Parathyroid adenoma (tissue), 2 donors: ENCODE measurements at regions not wholly inside any gene's neighbourhood (a gene's known extent, or its start where the extent isn't known, plus 50 kb on each side); places are given as distances from the start of the nearest gene placed in this dataset.

ENCODE experiments used
- H2AFZ ChIP-seq: fragments of 300-600 bp; sonication (generic); one replicate; pipeline ENCODE4 v1.7.0; 2017; ENCODE audit warnings: antibody characterized with exemption, mild to moderate bottlenecking
- H3K27ac ChIP-seq: fragments of 300-600 bp; sonication (generic); one replicate; pipeline ENCODE4 v1.7.0; 2017
- H3K27me3 ChIP-seq: fragments of 300-600 bp; sonication (generic); one replicate; pipeline ENCODE4 v1.7.0; 2017; ENCODE audit warnings: low read length; ENCODE audit not compliant: control insufficient read depth, insufficient read depth
- H3K36me3 ChIP-seq: fragments of 300-600 bp; sonication (generic); one replicate; pipeline ENCODE4 v1.7.0; 2017; ENCODE audit warnings: low read length; ENCODE audit not compliant: control insufficient read depth, insufficient read depth
- H3K4me1 ChIP-seq: fragments of 300-600 bp; sonication (generic); one replicate; pipeline ENCODE4 v1.7.0; 2017; ENCODE audit warnings: control low read depth
- H3K4me2 ChIP-seq: fragments of 300-600 bp; sonication (generic); one replicate; pipeline ENCODE4 v1.7.0; 2017; ENCODE audit warnings: low read length
- H3K4me3 ChIP-seq: fragments of 300-600 bp; sonication (generic); one replicate; pipeline ENCODE4 v1.7.0; 2017; ENCODE audit warnings: low read depth, low read length
- H3K79me2 ChIP-seq: fragments of 300-600 bp; sonication (generic); one replicate; pipeline ENCODE4 v1.7.0; 2017; ENCODE audit warnings: control low read depth
- H3K9ac ChIP-seq: fragments of 300-600 bp; sonication (generic); one replicate; pipeline ENCODE4 v1.7.0; 2017; ENCODE audit warnings: mild to moderate bottlenecking
- H3K9me3 ChIP-seq: fragments of 300-600 bp; sonication (generic); one replicate; pipeline ENCODE4 v1.7.0; 2017; ENCODE audit warnings: low read length; ENCODE audit not compliant: control insufficient read depth
- CTCF ChIP-seq: fragments of 300-600 bp; sonication (generic); IDR thresholded peaks from one replicate; pipeline ENCODE4 v1.7.0; 2017; ENCODE audit warnings: antibody characterized with exemption, mild to moderate bottlenecking
- donor health status: primary hyperparathyroidism.

DNA sequence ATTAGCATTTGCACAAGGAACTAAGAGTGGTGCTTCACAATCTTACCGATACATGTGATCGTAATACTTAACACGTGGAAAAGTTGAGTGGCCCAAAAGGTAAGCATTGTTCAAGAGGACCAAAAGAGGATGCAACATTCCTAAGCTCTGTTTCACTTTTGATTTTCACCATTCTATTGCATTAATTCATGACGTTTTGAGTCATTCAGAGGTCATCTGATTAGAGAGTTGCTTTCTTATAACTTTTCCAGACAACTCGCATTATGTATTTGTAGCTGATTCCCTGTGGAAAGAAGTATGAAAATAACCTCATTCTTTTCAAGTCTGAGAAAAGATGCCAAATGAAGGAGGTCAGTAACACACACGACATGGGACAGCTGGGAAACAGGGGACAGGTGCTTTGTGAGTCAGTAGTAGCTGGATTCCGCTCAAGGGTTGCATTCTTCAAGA lies 344.4 kb downstream of the RND3 start:
- no peak overlapping the region for H3K4me2 ChIP-seq
- no peak for TF ChIP-seq CTCF
- no peak overlapping the region for H3K9ac ChIP-seq
- H3K4me3 ChIP-seq = no peak overlapping the region
- no peaks in the 10 kb centered on the region for H3K27me3 ChIP-seq
- H3K79me2 ChIP-seq = no peaks in the 10 kb centered on the region
- no peaks in the 10 kb centered on the region for H3K9me3 ChIP-seq
- no peaks in the 10 kb centered on the region for H3K4me1 ChIP-seq
- H3K36me3 ChIP-seq = no peaks in the 10 kb centered on the region
- no peak overlapping the region for H2AFZ ChIP-seq
- H3K27ac ChIP-seq = no peak overlapping the region

- H3K4me1 ChIP-seq = no peaks in the 10 kb centered on the region
- H3K79me2 ChIP-seq = no peaks in the 10 kb centered on the region
- H3K27ac ChIP-seq = no peak overlapping the region
- H3K9ac ChIP-seq = no peak overlapping the region
- TF ChIP-seq CTCF = no peak
- H3K4me3 ChIP-seq = no peak overlapping the region
- H3K36me3 ChIP-seq = no peaks in the 10 kb centered on the region
- no peaks in the 10 kb centered on the region for H3K27me3 ChIP-seq
- H2AFZ ChIP-seq = no peak overlapping the region
- no peaks in the 10 kb centered on the region for H3K9me3 ChIP-seq
- H3K4me2 ChIP-seq = no peak overlapping the region
These were observed 344.9 kb downstream of the RND3 start for GRCh38 chr2:150142561-150142960.

DNA sequence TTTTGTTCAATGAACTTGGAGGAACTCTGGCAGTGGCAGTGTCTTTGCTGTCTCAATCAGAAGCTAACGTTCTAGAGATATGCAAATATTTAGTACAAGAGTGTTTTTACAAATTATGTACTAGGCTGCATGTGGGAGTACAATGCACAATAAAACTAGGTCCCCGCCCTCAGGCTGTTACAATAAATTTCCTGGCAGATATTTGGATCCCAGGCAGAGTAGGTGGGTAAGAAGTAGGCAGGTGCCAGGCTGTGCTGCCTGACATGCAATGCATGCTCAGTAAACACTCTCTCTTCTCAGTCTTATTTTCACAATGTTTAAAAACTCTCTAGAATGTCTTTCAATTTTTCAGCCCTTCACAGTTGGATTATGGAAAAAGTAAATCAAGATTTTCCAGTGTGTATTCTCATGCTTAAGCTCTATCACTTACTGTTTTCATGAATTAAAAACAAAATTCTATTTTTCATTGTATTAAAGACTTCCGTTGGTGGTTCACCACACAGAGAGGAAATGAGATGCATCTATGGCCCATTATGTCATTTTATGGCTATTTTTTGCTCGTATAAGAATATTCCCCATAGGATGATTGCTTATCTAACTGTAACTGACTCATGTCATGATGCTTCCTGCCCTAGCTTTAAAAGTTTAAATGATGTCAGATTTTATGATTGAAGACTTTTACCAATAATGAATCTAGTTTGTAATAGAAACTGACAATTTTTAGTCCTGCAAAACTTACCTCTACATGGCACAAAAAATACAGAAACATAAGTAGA lies 346.1 kb downstream of the RND3 start:
- Histone ChIP-seq H2AFZ (no peak overlapping the region), H3K27ac (no peak overlapping the region), H3K9ac (no peak overlapping the region), H3K27me3 (no peaks in the 10 kb centered on the region), H3K4me1 (no peaks in the 10 kb centered on the region), H3K4me2 (no peak overlapping the region), H3K36me3 (no peaks in the 10 kb centered on the region), H3K9me3 (no peaks in the 10 kb centered on the region), H3K79me2 (no peaks in the 10 kb centered on the region), H3K4me3 (no peak overlapping the region)
- no peak for TF ChIP-seq CTCF

- H2AFZ ChIP-seq = no peak overlapping the region
- H3K4me2 ChIP-seq = no peak overlapping the region
- no peaks in the 10 kb centered on the region for H3K27me3 ChIP-seq
- no peaks in the 10 kb centered on the region for H3K9me3 ChIP-seq
- no peaks in the 10 kb centered on the region for H3K79me2 ChIP-seq
- no peak for TF ChIP-seq CTCF
- H3K4me3 ChIP-seq = no peak overlapping the region
- H3K27ac ChIP-seq = no peak overlapping the region
- H3K4me1 ChIP-seq = no peaks in the 10 kb centered on the region
- H3K9ac ChIP-seq = no peak overlapping the region
- H3K36me3 ChIP-seq = no peaks in the 10 kb centered on the region
These were observed 346.7 kb downstream of the RND3 start for GRCh38 chr2:150140777-150141176.

DNA sequence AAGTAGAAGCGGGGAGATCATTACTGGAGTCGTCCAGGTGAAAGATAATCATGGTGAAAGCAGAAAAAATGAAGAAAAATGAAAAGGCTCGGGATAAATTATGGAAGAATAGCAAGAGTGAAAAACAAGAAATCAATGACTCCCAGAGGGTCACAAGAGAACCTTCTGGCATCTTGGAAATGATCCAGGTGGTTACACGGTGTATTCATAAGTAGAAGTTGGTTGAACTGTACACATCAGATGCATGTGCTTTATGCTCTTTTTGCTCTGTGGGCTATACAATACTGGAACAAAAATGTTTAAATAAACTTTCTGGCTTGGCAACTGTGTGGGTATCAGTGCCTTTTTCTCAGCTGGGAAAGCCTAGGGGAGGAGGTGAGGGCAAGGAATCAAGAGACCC lies 348.9 kb downstream of the RND3 start:
- H3K4me1 ChIP-seq = no peaks in the 10 kb centered on the region
- H3K4me2 ChIP-seq = no peak overlapping the region
- no peak overlapping the region for H3K9ac ChIP-seq
- no peak overlapping the region for H3K4me3 ChIP-seq
- H3K27ac ChIP-seq = no peak overlapping the region
- H3K79me2 ChIP-seq = no peaks in the 10 kb centered on the region
- H3K9me3 ChIP-seq = no peaks in the 10 kb centered on the region
- no peaks in the 10 kb centered on the region for H3K27me3 ChIP-seq
- no peak overlapping the region for H2AFZ ChIP-seq
- no peak for TF ChIP-seq CTCF
- no peaks in the 10 kb centered on the region for H3K36me3 ChIP-seq
